A673 (cell line): ENCODE measurements at regions not wholly inside any gene's neighbourhood (a gene's known extent, or its start where the extent isn't known, plus 50 kb on each side); places are given as distances from the start of the nearest gene placed in this dataset.

Experiments
- EZH2 ChIP-seq: fragments of 200-600 bp; sonication (generic); IDR thresholded peaks from 2 replicates; pipeline ENCODE4 v1.6.1; 2017; ENCODE audit warnings: borderline replicate concordance, low read depth, mild to moderate bottlenecking, mixed read lengths, antibody characterized with exemption, low read length; ENCODE audit not compliant: poor library complexity, severe bottlenecking
- TF ChIP-seq, protein P1 (sequence below): fragments of 300-800, 200-600 bp; sonication (generic); conservative IDR thresholded peaks from 2 replicates; pipeline ENCODE4 v1.5.1; 2017; ENCODE audit warnings: low read depth, mild to moderate bottlenecking, antibody characterized with exemption, low read length, moderate library complexity, mixed read lengths

DNA sequence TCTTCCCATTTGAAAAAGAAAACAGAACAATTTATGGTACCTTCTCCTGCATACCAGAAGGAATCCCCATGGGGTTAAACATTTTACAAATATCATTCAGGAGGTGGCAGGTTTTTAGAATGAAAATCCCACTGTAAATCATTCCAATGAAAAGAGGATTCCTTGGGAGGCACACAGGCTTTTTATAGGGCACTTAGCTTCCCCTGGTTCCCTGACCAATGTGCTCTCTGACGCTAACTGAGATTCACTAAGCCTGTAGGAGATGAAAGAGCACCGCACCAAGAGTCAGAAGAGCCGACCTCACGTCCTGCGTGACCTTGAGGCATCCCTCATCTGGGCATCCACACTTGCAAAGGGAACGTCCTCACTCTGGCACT, 82.5 kb downstream of the CMPK2 start:
- no peak for TF ChIP-seq EZH2
- TF ChIP-seq, protein P1, sequence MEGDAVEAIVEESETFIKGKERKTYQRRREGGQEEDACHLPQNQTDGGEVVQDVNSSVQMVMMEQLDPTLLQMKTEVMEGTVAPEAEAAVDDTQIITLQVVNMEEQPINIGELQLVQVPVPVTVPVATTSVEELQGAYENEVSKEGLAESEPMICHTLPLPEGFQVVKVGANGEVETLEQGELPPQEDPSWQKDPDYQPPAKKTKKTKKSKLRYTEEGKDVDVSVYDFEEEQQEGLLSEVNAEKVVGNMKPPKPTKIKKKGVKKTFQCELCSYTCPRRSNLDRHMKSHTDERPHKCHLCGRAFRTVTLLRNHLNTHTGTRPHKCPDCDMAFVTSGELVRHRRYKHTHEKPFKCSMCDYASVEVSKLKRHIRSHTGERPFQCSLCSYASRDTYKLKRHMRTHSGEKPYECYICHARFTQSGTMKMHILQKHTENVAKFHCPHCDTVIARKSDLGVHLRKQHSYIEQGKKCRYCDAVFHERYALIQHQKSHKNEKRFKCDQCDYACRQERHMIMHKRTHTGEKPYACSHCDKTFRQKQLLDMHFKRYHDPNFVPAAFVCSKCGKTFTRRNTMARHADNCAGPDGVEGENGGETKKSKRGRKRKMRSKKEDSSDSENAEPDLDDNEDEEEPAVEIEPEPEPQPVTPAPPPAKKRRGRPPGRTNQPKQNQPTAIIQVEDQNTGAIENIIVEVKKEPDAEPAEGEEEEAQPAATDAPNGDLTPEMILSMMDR, result no peak
